GM18502 (cell line): ENCODE measurements at regions not wholly inside any gene's neighbourhood (a gene's known extent, or its start where the extent isn't known, plus 50 kb on each side); places are given as distances from the start of the nearest gene placed in this dataset.
"Not testable (repeated sequence)": the region's sequence is repeated elsewhere in the genome, so short reads cannot be mapped to it uniquely, and the experiment has no call there.

Experiments
- ATAC-seq: cut with Tn5 transposase; IDR thresholded peaks from one replicate; pipeline ENCODE4 v1.9.1; 2021; ENCODE audit warnings: mild to moderate bottlenecking; ENCODE audit not compliant: unreplicated experiment, poor library complexity

DNA sequence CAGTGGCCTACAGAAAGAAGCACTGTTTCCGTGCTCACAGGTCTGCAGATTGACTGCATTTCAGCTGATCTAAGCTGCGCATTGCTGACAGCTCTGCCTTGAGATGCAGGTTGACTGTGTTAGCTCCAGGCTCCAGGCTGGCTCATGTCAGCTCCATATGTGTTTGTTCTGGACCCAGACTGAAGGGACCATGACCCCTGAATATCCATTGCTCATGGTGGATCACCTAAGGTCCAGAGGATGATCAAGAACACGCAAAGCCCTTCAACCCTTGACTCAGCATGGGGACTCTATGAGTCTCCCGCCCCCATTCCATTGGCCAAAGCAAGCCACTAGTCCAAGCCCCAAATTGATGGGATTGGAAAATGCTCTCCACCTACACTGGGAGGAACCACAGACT is 239.3 kb upstream of the C16orf82 start:
- no peak for ATAC-seq

- no peak for ATAC-seq
Observed at GRCh38 chr16:26830428-26831127, 236.1 kb upstream of the C16orf82 start.

GRCh38 chr16:26836114-26836513 is 230.6 kb upstream of the C16orf82 start:
- not testable (repeated sequence) for ATAC-seq

GRCh38 chr16:26838931-26839330 is 227.8 kb upstream of the C16orf82 start:
- no peak for ATAC-seq

DNA sequence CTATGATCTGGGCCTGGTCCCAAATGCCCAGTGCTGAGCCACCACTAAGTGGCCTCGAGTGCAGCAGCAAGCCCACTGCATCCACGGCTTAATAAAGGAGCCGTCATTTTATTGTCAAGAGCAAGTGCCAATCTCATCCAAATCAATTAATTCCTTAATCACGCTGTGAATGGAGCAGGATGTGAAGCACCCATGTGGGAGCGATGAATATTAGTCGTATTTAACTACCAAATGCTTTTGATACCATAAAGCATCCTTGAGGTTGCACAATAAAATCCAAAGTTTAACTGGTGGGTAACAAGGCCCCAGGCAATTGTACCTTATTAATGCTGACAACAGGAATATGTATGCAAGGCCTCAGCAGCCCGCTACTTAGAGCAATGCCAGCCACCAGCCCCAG is 226.0 kb upstream of the C16orf82 start:
- ATAC-seq, result no peak

GRCh38 chr16:26856271-26856670 is 210.5 kb upstream of the C16orf82 start:
- ATAC-seq, result no peak

DNA sequence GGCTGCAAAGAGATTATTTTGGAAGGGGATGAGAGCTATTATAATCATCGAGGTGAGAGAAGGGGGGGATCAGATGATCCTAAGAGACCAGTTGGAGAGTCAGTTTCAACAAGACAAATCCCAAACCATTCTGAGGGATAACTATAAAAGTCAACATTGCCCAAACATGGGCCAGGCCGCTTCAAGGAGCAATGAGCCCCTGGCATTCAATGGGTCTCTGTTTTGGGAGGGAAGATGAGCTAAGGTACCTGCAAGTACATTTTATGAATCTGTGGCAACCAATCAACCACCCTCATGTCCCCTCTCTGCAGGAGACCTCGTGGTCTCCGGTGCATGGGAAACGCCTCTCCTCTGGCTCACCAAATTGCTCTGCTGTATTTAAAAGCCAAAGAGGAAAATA is 209.9 kb upstream of the C16orf82 start:
- ATAC-seq, result no peak

GRCh38 chr16:26857371-26857770 is 209.4 kb upstream of the C16orf82 start:
- ATAC-seq, result no peak

- ATAC-seq, result no peak
Observed at GRCh38 chr16:26860506-26860905, 206.2 kb upstream of the C16orf82 start.

GRCh38 chr16:26863931-26864330 is 202.8 kb upstream of the C16orf82 start:
- ATAC-seq, result no peak

DNA sequence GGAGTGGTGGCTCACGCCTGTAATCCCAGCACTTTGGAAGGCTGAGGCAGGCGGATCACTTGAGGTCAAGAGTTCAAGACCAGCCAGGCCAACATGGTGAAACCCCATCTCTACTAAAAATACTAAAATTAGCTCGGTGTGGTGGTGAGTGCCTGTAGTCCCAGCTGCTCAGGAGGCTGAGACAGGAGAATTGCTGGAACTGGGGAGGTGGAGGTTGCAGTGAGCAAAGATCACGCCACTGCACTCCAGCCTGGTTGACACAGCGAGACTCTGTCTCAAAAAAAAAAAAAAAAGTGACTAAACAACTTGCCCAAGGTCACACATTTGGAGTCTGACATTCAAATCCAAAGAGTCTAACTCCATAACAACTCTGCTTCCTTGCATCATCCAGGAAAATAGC is 192.4 kb upstream of the C16orf82 start:
- not testable (repeated sequence) for ATAC-seq

DNA sequence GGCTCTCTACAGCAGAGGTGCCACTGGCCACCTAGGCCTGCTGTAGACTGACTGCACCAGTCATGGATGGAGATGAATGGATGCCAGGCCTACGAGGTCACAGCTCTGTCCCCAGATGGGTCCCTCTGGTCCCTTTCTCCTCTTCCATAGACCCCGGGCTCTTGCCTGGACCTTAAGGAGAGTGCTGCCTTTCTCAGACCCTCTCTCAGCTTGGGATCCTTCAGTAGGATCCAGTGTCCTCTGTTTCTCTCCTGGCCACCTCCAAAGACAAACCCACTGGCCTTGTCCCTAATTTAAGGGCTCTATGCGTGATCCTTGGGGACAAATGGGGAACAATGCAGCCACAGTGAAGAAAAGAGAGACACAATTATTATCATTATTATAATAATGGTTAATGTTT is 189.3 kb upstream of the C16orf82 start:
- ATAC-seq, result no peak

DNA sequence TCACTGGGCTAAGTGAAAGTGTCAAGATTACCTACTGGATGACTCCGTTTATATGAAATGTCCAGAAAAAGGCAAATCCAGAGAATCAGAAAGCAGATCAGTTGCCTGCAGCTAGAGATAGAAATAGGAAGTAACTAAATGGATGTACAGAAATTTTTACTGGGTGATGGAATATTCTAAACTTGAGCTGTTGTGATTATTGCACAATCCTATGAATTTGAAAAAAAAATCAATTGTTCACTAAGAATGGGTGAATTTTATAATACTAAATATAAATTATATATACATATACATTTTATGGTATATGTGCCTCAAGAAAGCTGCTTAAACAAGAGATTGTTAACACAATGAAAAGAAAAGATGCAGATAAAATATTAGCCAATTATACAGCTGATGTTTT is 181.1 kb upstream of the C16orf82 start:
- ATAC-seq, result no peak

GRCh38 chr16:26889740-26890139 is 177.0 kb upstream of the C16orf82 start:
- ATAC-seq, result no peak

GRCh38 chr16:26898200-26898599 is 168.5 kb upstream of the C16orf82 start:
- no peak for ATAC-seq

DNA sequence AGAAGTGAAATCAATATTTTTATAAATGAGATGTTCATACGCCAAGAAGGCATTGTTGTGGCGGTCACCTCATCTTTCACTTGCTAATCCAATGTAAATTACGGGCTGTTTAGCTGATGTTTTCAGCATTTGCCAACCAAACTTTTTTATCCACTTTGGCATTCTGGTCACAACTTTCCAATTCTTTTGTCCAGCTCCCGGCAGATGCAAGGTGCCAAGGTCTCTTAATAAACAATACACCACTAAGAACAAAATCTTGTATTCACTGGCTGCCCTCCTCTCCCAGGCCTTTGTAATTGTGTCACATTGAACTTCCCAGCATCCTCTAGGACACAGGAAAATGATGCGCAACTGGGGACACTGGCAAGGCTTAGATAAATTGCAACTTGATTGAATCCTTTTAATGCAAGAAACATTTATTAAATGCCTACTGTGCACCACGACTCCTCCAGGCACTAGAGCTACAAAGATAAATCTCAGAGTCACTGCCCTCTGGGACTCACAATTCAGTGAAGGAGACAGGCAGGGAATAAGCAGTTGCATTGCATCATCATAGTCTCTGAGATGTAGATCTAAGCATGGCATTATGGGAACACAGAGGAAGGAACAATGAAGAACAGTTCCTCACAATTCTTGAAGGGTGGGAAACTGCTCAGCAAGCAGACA is 165.4 kb upstream of the C16orf82 start:
- no peak for ATAC-seq

- no peak for ATAC-seq
Observed at GRCh38 chr16:26901983-26902382, 164.7 kb upstream of the C16orf82 start.

DNA sequence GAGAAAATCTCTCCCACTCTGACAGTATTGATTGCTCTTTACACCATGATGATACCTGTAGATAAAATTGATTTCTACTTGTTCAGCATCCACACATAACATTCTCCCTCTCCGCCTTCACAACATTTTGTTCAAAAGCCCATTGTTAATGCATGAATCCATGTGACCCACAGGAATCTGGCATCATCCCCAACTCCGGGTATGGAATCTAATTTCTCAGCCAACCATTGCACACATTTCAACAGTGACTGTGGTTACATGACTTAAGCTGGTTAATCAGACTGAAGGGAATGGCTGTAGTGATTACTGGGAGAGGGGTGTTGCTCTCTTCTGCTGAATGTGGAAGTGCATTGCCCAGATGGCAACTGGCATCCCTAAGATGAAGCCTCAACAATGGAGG is 161.4 kb upstream of the C16orf82 start:
- ATAC-seq, result no peak

- no peak for ATAC-seq
Observed at GRCh38 chr16:26909623-26910022, 157.1 kb upstream of the C16orf82 start.

DNA sequence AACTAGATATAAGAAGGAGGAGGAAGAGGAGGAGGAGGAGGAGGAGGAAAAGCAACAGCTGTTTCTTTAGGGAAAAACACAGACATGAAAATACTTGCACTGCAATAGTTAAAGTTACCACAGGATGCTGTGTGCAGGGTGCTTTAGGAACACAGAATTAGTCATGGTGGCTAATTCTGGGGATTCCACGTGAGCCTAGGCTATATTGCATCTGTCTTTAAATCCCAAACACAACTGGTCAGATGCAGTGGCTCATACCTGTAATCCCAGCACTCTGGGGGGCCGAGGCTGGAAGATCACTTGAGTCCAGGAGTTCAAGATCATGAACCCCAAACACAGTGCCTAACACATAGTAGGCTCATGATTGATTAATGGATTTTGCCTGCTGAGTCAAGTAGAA is 155.3 kb upstream of the C16orf82 start:
- no peak for ATAC-seq

DNA sequence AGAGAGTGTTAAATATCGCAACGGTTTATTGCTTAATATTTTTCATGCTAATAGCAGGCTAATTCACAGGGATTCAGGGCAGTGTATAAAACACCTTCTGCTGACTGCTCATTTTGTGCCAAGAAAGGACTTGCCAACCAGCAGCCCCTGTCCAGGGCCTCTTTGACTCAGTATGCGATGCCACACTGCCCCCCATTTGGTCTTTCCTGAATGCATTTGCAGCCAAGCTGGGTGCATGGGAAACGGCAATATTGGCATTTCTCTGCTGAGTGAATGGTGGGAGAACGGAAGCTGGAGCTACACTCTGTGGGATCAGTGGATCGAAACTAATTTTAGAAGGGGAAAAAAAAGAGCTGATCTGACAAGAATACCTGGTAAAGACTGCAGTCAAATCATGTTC is 152.9 kb upstream of the C16orf82 start:
- no peak for ATAC-seq
